Prostate gland (tissue), 2 donors: ENCODE measurements at regions not wholly inside any gene's neighbourhood (a gene's known extent, or its start where the extent isn't known, plus 50 kb on each side); places are given as distances from the start of the nearest gene placed in this dataset.

Experiments
- CTCF ChIP-seq, 4 experiments: fragments of 200-600 bp in 2 of 4; fragments of 450-650 bp in 2 of 4; sonication (generic) in 2 of 4; IDR thresholded peaks; 1 replicate in 3 of 4; 2 replicates in 1 of 4; pipeline ENCODE4 v1.5.1; 2016 to 2019; ENCODE audit warnings: antibody characterized with exemption in 4 of 4, mild to moderate bottlenecking in 2 of 4, moderate library complexity in 2 of 4
- POLR2A ChIP-seq: fragments of 450-650 bp; IDR thresholded peaks from one replicate; pipeline ENCODE4 v1.6.1; 2016; ENCODE audit warnings: antibody characterized with exemption, mild to moderate bottlenecking
- POLR2AphosphoS5 ChIP-seq: sonication (generic); formaldehyde crosslinking; IDR thresholded peaks from one replicate; pipeline ENCODE4 v1.6.1; 2017; ENCODE audit warnings: antibody characterized with exemption

DNA sequence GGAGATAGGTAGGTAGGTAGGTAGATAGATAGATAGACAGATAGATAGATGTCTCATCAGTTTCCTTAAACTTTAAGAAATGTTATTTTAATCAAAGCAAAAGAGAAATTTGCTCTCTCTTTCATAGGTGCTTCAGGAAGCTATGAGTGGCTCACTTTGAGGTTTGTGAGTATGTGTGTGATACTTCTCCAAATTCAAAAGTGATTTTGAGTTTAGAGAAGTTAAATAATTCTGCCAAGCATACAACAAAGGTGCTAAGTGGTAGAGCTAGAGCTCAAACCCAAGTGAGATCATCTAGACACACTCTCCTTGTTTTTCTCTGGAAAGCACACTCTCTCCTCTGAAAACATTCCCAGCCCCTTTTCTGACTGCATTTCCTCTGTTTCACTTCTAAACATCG is 156.2 kb downstream of the EDN1 start:
- TF ChIP-seq POLR2A (no peak), CTCF (IDR thresholded peaks at IDR 0.05) (no peak), POLR2AphosphoS5 (no peak)
